ENCODE measurements at regions not wholly inside any gene's neighbourhood (a gene's known extent, or its start where the extent isn't known, plus 50 kb on each side); places are given as distances from the start of the nearest gene placed in this dataset.

GRCh38 chr12:131505561-131505960 is 205.3 kb upstream of the SFSWAP start:
- Histone ChIP-seq H3K4me1 (replicated peaks in 1 of 2) (no peaks in the 10 kb centered on the region), H3K36me3 (replicated peaks in 1 of 2) (no peaks in the 10 kb centered on the region), H3K27ac (no peak overlapping the region), H3K27me3 (no peaks in the 10 kb centered on the region), H3K4me3 (no peak overlapping the region), H3K9me3 (replicated peaks in 1 of 3) (no peaks in the 10 kb centered on the region)
- WGBS, 4 donors, result 51 to 68% (median 53%) methylated on average over 7 to 9 of the region's 9 CpGs
- intact Hi-C loops (cut with DNase I), result no loop called here
- TF ChIP-seq, protein P1, sequence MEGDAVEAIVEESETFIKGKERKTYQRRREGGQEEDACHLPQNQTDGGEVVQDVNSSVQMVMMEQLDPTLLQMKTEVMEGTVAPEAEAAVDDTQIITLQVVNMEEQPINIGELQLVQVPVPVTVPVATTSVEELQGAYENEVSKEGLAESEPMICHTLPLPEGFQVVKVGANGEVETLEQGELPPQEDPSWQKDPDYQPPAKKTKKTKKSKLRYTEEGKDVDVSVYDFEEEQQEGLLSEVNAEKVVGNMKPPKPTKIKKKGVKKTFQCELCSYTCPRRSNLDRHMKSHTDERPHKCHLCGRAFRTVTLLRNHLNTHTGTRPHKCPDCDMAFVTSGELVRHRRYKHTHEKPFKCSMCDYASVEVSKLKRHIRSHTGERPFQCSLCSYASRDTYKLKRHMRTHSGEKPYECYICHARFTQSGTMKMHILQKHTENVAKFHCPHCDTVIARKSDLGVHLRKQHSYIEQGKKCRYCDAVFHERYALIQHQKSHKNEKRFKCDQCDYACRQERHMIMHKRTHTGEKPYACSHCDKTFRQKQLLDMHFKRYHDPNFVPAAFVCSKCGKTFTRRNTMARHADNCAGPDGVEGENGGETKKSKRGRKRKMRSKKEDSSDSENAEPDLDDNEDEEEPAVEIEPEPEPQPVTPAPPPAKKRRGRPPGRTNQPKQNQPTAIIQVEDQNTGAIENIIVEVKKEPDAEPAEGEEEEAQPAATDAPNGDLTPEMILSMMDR (IDR thresholded peaks at IDR 0.05), result no peak
- no peak for TF ChIP-seq POLR2A (IDR thresholded peaks at IDR 0.05)
- DNase-seq, result peak in 1 of 7 donors; percentile 38

GRCh38 chr12:131506426-131506825 is 204.5 kb upstream of the SFSWAP start:
- TF ChIP-seq, protein P1 (IDR thresholded peaks at IDR 0.05), result no peak
- TF ChIP-seq POLR2A (IDR thresholded peaks at IDR 0.05), result no peak
- Histone ChIP-seq H3K27ac (no peak overlapping the region), H3K36me3 (replicated peaks in 1 of 2) (no peaks in the 10 kb centered on the region), H3K9me3 (replicated peaks in 1 of 3) (no peaks in the 10 kb centered on the region), H3K27me3 (no peaks in the 10 kb centered on the region), H3K4me3 (no peak overlapping the region), H3K4me1 (replicated peaks in 1 of 2) (no peaks in the 10 kb centered on the region)
- DNase-seq, result no peak
- 73 to 85% (median 78%) methylated on average over 6 of the region's 6 CpGs for WGBS, 4 donors
- intact Hi-C loops (cut with DNase I), result no loop called here

GRCh38 chr12:131507094-131507493 is 203.8 kb upstream of the SFSWAP start:
- TF ChIP-seq, protein P1 (IDR thresholded peaks at IDR 0.05), result no peak
- no peak for TF ChIP-seq POLR2A (IDR thresholded peaks at IDR 0.05)
- peak in 1 of 7 donors; percentile 60 for DNase-seq
- WGBS, 4 donors, result 56 to 82% (median 65%) methylated on average over 4 of the region's 4 CpGs
- H3K9me3 ChIP-seq (replicated peaks in 1 of 3), result no peaks in the 10 kb centered on the region
- no peak overlapping the region for H3K27ac ChIP-seq
- H3K4me3 ChIP-seq, result no peak overlapping the region
- no peaks in the 10 kb centered on the region for H3K27me3 ChIP-seq
- intact Hi-C loops (cut with DNase I), result no loop called here
- H3K36me3 ChIP-seq (replicated peaks in 1 of 2), result no peaks in the 10 kb centered on the region
- H3K4me1 ChIP-seq (replicated peaks in 1 of 2), result no peaks in the 10 kb centered on the region

DNA sequence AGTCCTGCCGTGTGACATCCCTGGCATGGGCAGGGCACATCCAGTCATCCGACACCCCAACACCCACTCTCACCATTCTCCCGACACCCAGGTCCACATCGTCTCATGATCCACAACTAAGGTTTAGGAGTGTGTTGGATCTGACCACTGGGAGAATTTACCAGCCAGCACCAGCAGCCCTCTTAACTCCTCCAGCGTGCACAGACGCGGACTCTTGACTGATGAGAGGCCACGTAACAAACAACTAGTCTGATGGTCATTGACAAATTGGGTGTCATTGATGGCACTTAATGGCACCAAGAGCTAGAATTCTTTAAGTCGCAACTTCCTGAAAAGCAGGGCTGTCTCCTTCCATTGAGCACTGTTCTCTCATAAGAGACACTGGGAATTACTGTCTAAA is 203.0 kb upstream of the SFSWAP start:
- TF ChIP-seq, protein P1 (IDR thresholded peaks at IDR 0.05), result no peak
- 69 to 84% (median 75%) methylated on average over 9 of the region's 9 CpGs for WGBS, 4 donors
- intact Hi-C loops (cut with DNase I), result no loop called here
- no peak overlapping the region for H3K27ac ChIP-seq
- H3K36me3 ChIP-seq (replicated peaks in 1 of 2), result no peaks in the 10 kb centered on the region
- no peaks in the 10 kb centered on the region for H3K27me3 ChIP-seq
- H3K4me3 ChIP-seq, result no peak overlapping the region
- H3K9me3 ChIP-seq (replicated peaks in 1 of 3), result no peaks in the 10 kb centered on the region
- no peaks in the 10 kb centered on the region for H3K4me1 ChIP-seq (replicated peaks in 1 of 2)
- DNase-seq, result peak in 1 of 7 donors; percentile 30

All from adrenal gland (tissue), 9 donors.